Vagina (tissue), 2 donors: ENCODE measurements at regions not wholly inside any gene's neighbourhood (a gene's known extent, or its start where the extent isn't known, plus 50 kb on each side); places are given as distances from the start of the nearest gene placed in this dataset.

ENCODE experiments used
- DNase-seq, 2 donors: peaks; one replicate each; pipeline ENCODE4 v3.0.0-alpha.2; 2017; ENCODE audit errors: extremely low spot score in 2 of 2
- H3K27ac ChIP-seq: fragments of 200-600 bp; sonication (generic); one replicate; pipeline ENCODE4 v1.5.1; 2019
- H3K27me3 ChIP-seq: fragments of 200-600 bp; sonication (generic); one replicate; pipeline ENCODE4 v1.5.1; 2019
- H3K36me3 ChIP-seq, 2 donors: fragments of 200-600 bp; sonication (generic); one replicate each; pipeline ENCODE4 v1.5.1; 2017 to 2019
- H3K4me1 ChIP-seq: fragments of 200-600 bp; sonication (generic); one replicate; pipeline ENCODE4 v1.5.1; 2019
- H3K4me3 ChIP-seq, 2 donors: fragments of 200-600 bp; sonication (generic); 1 replicate in 1 of 2; 2 replicates in 1 of 2; pipeline ENCODE4 v1.5.1; 2016 to 2019
- H3K9me3 ChIP-seq: fragments of 200-600 bp; sonication (generic); one replicate; pipeline ENCODE4 v1.5.1; 2019
- CTCF ChIP-seq, 3 experiments: fragments of 450-650 bp in 2 of 3; fragments of 200-600 bp in 1 of 3; sonication (generic) in 1 of 3; IDR thresholded peaks; one replicate each; pipeline ENCODE4 v1.5.1; 2017 to 2019; ENCODE audit warnings: antibody characterized with exemption in 3 of 3, mild to moderate bottlenecking in 2 of 3, moderate library complexity in 2 of 3
- POLR2A ChIP-seq, 2 donors: fragments of 450-650 bp; IDR thresholded peaks; one replicate each; pipeline ENCODE4 v1.6.1; 2017; ENCODE audit warnings: antibody characterized with exemption in 2 of 2, mild to moderate bottlenecking in 2 of 2, moderate library complexity in 2 of 2
- POLR2AphosphoS5 ChIP-seq, 2 donors: sonication (generic); formaldehyde crosslinking; IDR thresholded peaks; one replicate each; pipeline ENCODE4 v1.9.0; 2017; ENCODE audit warnings: antibody characterized with exemption in 2 of 2, mild to moderate bottlenecking in 2 of 2, low read depth in 1 of 2; ENCODE audit not compliant: insufficient read depth in 1 of 2
- intact Hi-C: fragments of 100-400 bp; cut with DNase I; formaldehyde crosslinking; loops from one replicate; pipeline ENCODE4 v1.15.1; 2023

GRCh38 chr5:100479079-100479688, 56.0 kb upstream of the FAM174A start:
- Histone ChIP-seq H3K27me3 (no peaks in the 10 kb centered on the region), H3K36me3 (no peaks in the 10 kb centered on the region), H3K9me3 (no peaks in the 10 kb centered on the region), H3K4me3 (no peak overlapping the region), H3K4me1 (no peaks in the 10 kb centered on the region), H3K27ac (no peak overlapping the region)
- intact Hi-C loops = no loop called here
- TF ChIP-seq POLR2A (IDR thresholded peaks at IDR 0.05) = no peak
- TF ChIP-seq POLR2AphosphoS5 (IDR thresholded peaks at IDR 0.05; ENCODE audit: insufficient read depth in 1 of 2, low read depth in 1 of 2) = no peak
- no peak for TF ChIP-seq CTCF (IDR thresholded peaks at IDR 0.05)
- DNase-seq = no peak

- no peak overlapping the region for H3K27ac ChIP-seq
- no peaks in the 10 kb centered on the region for H3K4me1 ChIP-seq
- TF ChIP-seq POLR2A (IDR thresholded peaks at IDR 0.05) = no peak
- no peak for TF ChIP-seq CTCF (IDR thresholded peaks at IDR 0.05)
- TF ChIP-seq POLR2AphosphoS5 (IDR thresholded peaks at IDR 0.05; ENCODE audit: insufficient read depth in 1 of 2, low read depth in 1 of 2) = no peak
- no peaks in the 10 kb centered on the region for H3K36me3 ChIP-seq
- no peak overlapping the region for H3K4me3 ChIP-seq
- no peaks in the 10 kb centered on the region for H3K9me3 ChIP-seq
- H3K27me3 ChIP-seq = no peaks in the 10 kb centered on the region
- no peak for DNase-seq
- intact Hi-C loops = no loop called here
Measured at GRCh38 chr5:100472091-100472490, 63.1 kb upstream of the FAM174A start.

DNA sequence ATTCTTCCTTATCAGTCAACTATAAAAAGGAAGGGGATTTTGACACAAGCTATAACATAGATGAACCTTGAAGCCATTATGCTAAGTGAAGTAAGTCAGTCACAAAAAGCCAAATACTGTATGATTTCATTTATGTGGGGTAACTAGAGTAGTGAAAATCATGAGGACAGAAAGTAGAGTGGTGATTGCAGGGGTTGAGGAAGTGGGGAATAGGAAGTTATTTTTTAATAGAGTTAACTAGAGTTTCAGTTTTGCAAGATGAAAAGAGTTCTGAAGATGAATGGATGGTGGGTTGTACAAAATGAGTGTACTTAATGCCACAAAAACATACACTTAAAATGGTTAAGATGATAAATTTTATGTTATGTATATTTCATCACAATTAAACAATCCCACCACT, 65.4 kb upstream of the FAM174A start:
- Histone ChIP-seq H3K4me3 (no peak overlapping the region), H3K9me3 (no peaks in the 10 kb centered on the region), H3K27me3 (no peaks in the 10 kb centered on the region), H3K27ac (no peak overlapping the region), H3K36me3 (no peaks in the 10 kb centered on the region), H3K4me1 (no peaks in the 10 kb centered on the region)
- no peak for DNase-seq
- intact Hi-C loops = no loop called here
- no peak for TF ChIP-seq POLR2A (IDR thresholded peaks at IDR 0.05)
- TF ChIP-seq POLR2AphosphoS5 (IDR thresholded peaks at IDR 0.05; ENCODE audit: insufficient read depth in 1 of 2, low read depth in 1 of 2) = no peak
- no peak for TF ChIP-seq CTCF (IDR thresholded peaks at IDR 0.05)

DNA sequence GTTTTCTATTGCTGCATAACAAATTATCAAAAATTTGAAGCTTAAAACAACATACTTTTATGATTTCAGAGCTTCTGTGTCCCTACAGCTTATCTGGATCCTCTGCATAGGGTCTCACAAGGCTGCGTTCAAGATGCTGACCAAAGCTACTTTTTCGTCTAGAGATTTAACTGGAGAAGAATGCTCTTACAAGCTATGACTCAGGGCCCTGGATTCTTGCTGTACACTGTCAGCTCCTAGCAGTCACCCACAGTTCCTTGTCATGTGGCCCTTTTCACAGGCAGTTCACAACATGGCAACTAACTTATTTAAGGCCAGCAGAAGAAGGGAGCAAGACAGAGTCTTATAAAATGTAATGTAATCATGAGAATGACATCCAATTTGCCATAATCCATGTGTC, 70.8 kb upstream of the FAM174A start:
- TF ChIP-seq POLR2A (IDR thresholded peaks at IDR 0.05) (no peak), CTCF (IDR thresholded peaks at IDR 0.05) (no peak), POLR2AphosphoS5 (IDR thresholded peaks at IDR 0.05; ENCODE audit: insufficient read depth in 1 of 2, low read depth in 1 of 2) (no peak)
- no peak overlapping the region for H3K4me3 ChIP-seq
- no peaks in the 10 kb centered on the region for H3K4me1 ChIP-seq
- H3K36me3 ChIP-seq = no peaks in the 10 kb centered on the region
- no peak overlapping the region for H3K27ac ChIP-seq
- no peaks in the 10 kb centered on the region for H3K9me3 ChIP-seq
- no peak for DNase-seq
- no peaks in the 10 kb centered on the region for H3K27me3 ChIP-seq
- intact Hi-C loops = no loop called here

DNA sequence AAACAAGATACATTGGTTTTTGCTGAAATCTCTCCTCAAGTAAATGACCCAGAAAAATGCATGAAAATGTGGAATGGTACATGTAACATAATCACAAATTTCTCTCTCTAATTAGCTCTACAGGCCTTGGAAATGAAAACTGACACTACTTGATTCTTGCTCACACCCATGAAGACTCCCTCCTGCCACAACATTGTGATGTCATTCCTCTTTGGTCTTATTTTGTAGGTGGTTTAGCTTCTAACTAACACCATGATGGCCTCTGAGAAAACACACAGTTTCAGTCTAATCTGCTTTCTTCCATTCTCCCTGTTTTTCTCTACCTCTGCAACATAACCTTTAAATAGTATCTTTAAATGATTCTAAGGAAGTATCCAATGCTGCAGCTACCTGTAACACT, 78.6 kb upstream of the FAM174A start:
- H3K27me3 ChIP-seq = no peaks in the 10 kb centered on the region
- no peak overlapping the region for H3K4me3 ChIP-seq
- TF ChIP-seq CTCF (IDR thresholded peaks at IDR 0.05) (no peak), POLR2AphosphoS5 (IDR thresholded peaks at IDR 0.05; ENCODE audit: insufficient read depth in 1 of 2, low read depth in 1 of 2) (no peak), POLR2A (IDR thresholded peaks at IDR 0.05) (no peak)
- H3K36me3 ChIP-seq = no peaks in the 10 kb centered on the region
- intact Hi-C loops = no loop called here
- H3K9me3 ChIP-seq = no peaks in the 10 kb centered on the region
- no peak for DNase-seq
- H3K4me1 ChIP-seq = no peaks in the 10 kb centered on the region
- no peak overlapping the region for H3K27ac ChIP-seq
